ENCODE measurements at regions not wholly inside any gene's neighbourhood (a gene's known extent, or its start where the extent isn't known, plus 50 kb on each side); places are given as distances from the start of the nearest gene placed in this dataset.

DNA sequence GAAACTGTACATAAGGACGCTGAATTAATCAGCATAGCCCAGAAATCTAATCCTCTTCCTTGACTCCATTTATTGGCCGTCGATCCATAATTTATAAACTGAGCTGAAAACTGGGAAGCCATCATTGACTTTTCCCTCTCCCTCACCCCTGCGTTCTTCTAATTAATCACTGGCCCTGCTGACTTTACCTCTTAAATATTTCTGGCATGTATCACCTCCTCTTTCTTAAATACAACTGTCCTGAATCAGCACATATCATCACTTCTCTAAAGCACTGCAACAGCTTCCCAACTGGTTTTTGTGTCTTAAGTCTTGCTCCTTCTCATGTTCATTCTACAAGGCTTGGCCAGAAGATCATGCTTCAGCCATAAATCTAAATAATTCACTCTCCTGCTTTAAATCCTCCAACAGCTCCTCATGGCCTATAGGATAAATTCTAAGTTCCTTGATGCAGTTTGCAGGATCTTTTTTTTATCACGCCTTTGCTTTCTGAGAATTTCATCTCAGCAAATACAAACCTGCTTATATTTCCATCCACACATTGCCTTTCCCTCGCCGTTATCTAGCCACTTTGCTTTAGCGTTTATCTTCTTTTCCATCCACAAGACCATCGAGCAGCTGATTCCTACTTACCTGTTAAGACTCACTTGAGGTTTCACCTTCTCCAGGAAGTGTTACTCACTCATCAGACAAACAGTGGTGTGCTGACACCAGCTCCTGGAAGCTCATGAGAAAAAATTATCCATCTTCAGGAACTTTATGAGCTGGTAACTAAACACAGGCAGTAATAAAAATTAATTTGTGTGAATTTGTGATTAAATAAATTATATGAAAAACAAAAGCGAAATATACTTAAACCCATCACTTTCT, 295.6 kb upstream of the FLRT2 start:
- TF ChIP-seq, protein P1, sequence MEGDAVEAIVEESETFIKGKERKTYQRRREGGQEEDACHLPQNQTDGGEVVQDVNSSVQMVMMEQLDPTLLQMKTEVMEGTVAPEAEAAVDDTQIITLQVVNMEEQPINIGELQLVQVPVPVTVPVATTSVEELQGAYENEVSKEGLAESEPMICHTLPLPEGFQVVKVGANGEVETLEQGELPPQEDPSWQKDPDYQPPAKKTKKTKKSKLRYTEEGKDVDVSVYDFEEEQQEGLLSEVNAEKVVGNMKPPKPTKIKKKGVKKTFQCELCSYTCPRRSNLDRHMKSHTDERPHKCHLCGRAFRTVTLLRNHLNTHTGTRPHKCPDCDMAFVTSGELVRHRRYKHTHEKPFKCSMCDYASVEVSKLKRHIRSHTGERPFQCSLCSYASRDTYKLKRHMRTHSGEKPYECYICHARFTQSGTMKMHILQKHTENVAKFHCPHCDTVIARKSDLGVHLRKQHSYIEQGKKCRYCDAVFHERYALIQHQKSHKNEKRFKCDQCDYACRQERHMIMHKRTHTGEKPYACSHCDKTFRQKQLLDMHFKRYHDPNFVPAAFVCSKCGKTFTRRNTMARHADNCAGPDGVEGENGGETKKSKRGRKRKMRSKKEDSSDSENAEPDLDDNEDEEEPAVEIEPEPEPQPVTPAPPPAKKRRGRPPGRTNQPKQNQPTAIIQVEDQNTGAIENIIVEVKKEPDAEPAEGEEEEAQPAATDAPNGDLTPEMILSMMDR (IDR thresholded peaks at IDR 0.05; ENCODE audit: poor library complexity), result no peak
- TF ChIP-seq EZH2 (IDR thresholded peaks at IDR 0.05; ENCODE audit: borderline replicate concordance) (no peak), EZH2phosphoT487 (IDR thresholded peaks at IDR 0.05; ENCODE audit: low read depth, severe bottlenecking, unreplicated experiment) (no peak)
